ENCODE measurements at regions not wholly inside any gene's neighbourhood (a gene's known extent, or its start where the extent isn't known, plus 50 kb on each side); places are given as distances from the start of the nearest gene placed in this dataset.

- no peaks in the 10 kb centered on the region for H3K4me1 ChIP-seq (ENCODE audit: control insufficient read depth, insufficient read depth, low read length)
- H3K4me3 ChIP-seq (ENCODE audit: low read length) = no peak overlapping the region
- H3K27ac ChIP-seq (ENCODE audit: low read depth, low read length) = no peak overlapping the region
- H3K27me3 ChIP-seq (ENCODE audit: control insufficient read depth, insufficient read depth, low read length) = no peaks in the 10 kb centered on the region
- no peaks in the 10 kb centered on the region for H3K36me3 ChIP-seq (ENCODE audit: control insufficient read depth, insufficient read depth, low read length)
- H3K9ac ChIP-seq (ENCODE audit: low read length) = no peak overlapping the region
Observed at GRCh38 chr2:145350011-145350410, 830.1 kb upstream of the ZEB2 start.

- Histone ChIP-seq H3K27me3 (ENCODE audit: control insufficient read depth, insufficient read depth, low read length) (no peaks in the 10 kb centered on the region), H3K27ac (ENCODE audit: low read depth, low read length) (no peak overlapping the region), H3K4me1 (ENCODE audit: control insufficient read depth, insufficient read depth, low read length) (no peaks in the 10 kb centered on the region), H3K36me3 (ENCODE audit: control insufficient read depth, insufficient read depth, low read length) (no peaks in the 10 kb centered on the region), H3K4me3 (ENCODE audit: low read length) (no peak overlapping the region), H3K9ac (ENCODE audit: low read length) (no peak overlapping the region)
Observed at GRCh38 chr2:145344076-145344724, 824.3 kb upstream of the ZEB2 start.

- no peak overlapping the region for H3K27ac ChIP-seq (ENCODE audit: low read depth, low read length)
- H3K36me3 ChIP-seq (ENCODE audit: control insufficient read depth, insufficient read depth, low read length) = no peaks in the 10 kb centered on the region
- H3K4me1 ChIP-seq (ENCODE audit: control insufficient read depth, insufficient read depth, low read length) = no peaks in the 10 kb centered on the region
- H3K27me3 ChIP-seq (ENCODE audit: control insufficient read depth, insufficient read depth, low read length) = no peaks in the 10 kb centered on the region
- H3K4me3 ChIP-seq (ENCODE audit: low read length) = no peak overlapping the region
- no peak overlapping the region for H3K9ac ChIP-seq (ENCODE audit: low read length)
Observed at GRCh38 chr2:145343287-145343686, 823.4 kb upstream of the ZEB2 start.

GRCh38 chr2:145341536-145341935, 821.6 kb upstream of the ZEB2 start:
- Histone ChIP-seq H3K36me3 (ENCODE audit: control insufficient read depth, insufficient read depth, low read length) (no peaks in the 10 kb centered on the region), H3K27ac (ENCODE audit: low read depth, low read length) (no peak overlapping the region)

GRCh38 chr2:145339646-145340045, 819.7 kb upstream of the ZEB2 start:
- Histone ChIP-seq H3K9ac (ENCODE audit: low read length) (no peak overlapping the region), H3K27me3 (ENCODE audit: control insufficient read depth, insufficient read depth, low read length) (no peaks in the 10 kb centered on the region), H3K4me3 (ENCODE audit: low read length) (no peak overlapping the region), H3K36me3 (ENCODE audit: control insufficient read depth, insufficient read depth, low read length) (no peaks in the 10 kb centered on the region), H3K27ac (ENCODE audit: low read depth, low read length) (no peak overlapping the region), H3K4me1 (ENCODE audit: control insufficient read depth, insufficient read depth, low read length) (no peaks in the 10 kb centered on the region)

More at GRCh38 chr2:145341536-145341935, 821.6 kb upstream of the ZEB2 start:
- Histone ChIP-seq H3K27me3 (ENCODE audit: control insufficient read depth, insufficient read depth, low read length) (no peaks in the 10 kb centered on the region), H3K4me3 (ENCODE audit: low read length) (no peak overlapping the region), H3K9ac (ENCODE audit: low read length) (no peak overlapping the region), H3K4me1 (ENCODE audit: control insufficient read depth, insufficient read depth, low read length) (no peaks in the 10 kb centered on the region)

GRCh38 chr2:145332210-145332898, 812.4 kb upstream of the ZEB2 start:
- Histone ChIP-seq H3K9ac (ENCODE audit: low read length) (no peak overlapping the region), H3K27me3 (ENCODE audit: control insufficient read depth, insufficient read depth, low read length) (no peaks in the 10 kb centered on the region), H3K4me3 (ENCODE audit: low read length) (no peak overlapping the region), H3K4me1 (ENCODE audit: control insufficient read depth, insufficient read depth, low read length) (no peaks in the 10 kb centered on the region), H3K27ac (ENCODE audit: low read depth, low read length) (no peak overlapping the region), H3K36me3 (ENCODE audit: control insufficient read depth, insufficient read depth, low read length) (no peaks in the 10 kb centered on the region)

GRCh38 chr2:145329971-145330370, 810.1 kb upstream of the ZEB2 start:
- H3K36me3 ChIP-seq (ENCODE audit: control insufficient read depth, insufficient read depth, low read length) = no peaks in the 10 kb centered on the region
- H3K9ac ChIP-seq (ENCODE audit: low read length) = no peak overlapping the region
- H3K27me3 ChIP-seq (ENCODE audit: control insufficient read depth, insufficient read depth, low read length) = no peaks in the 10 kb centered on the region
- no peaks in the 10 kb centered on the region for H3K4me1 ChIP-seq (ENCODE audit: control insufficient read depth, insufficient read depth, low read length)
- no peak overlapping the region for H3K4me3 ChIP-seq (ENCODE audit: low read length)
- H3K27ac ChIP-seq (ENCODE audit: low read depth, low read length) = no peak overlapping the region

GRCh38 chr2:145325485-145325884, 805.6 kb upstream of the ZEB2 start:
- Histone ChIP-seq H3K27me3 (ENCODE audit: control insufficient read depth, insufficient read depth, low read length) (no peaks in the 10 kb centered on the region), H3K9ac (ENCODE audit: low read length) (no peak overlapping the region), H3K4me1 (ENCODE audit: control insufficient read depth, insufficient read depth, low read length) (no peaks in the 10 kb centered on the region), H3K36me3 (ENCODE audit: control insufficient read depth, insufficient read depth, low read length) (no peaks in the 10 kb centered on the region), H3K27ac (ENCODE audit: low read depth, low read length) (no peak overlapping the region), H3K4me3 (ENCODE audit: low read length) (no peak overlapping the region)

GRCh38 chr2:145324748-145325147, 804.8 kb upstream of the ZEB2 start:
- H3K4me1 ChIP-seq (ENCODE audit: control insufficient read depth, insufficient read depth, low read length) = no peaks in the 10 kb centered on the region
- H3K9ac ChIP-seq (ENCODE audit: low read length) = no peak overlapping the region
- H3K4me3 ChIP-seq (ENCODE audit: low read length) = no peak overlapping the region
- H3K27me3 ChIP-seq (ENCODE audit: control insufficient read depth, insufficient read depth, low read length) = no peaks in the 10 kb centered on the region
- no peaks in the 10 kb centered on the region for H3K36me3 ChIP-seq (ENCODE audit: control insufficient read depth, insufficient read depth, low read length)
- H3K27ac ChIP-seq (ENCODE audit: low read depth, low read length) = no peak overlapping the region

GRCh38 chr2:145323512-145323911, 803.6 kb upstream of the ZEB2 start:
- Histone ChIP-seq H3K4me3 (ENCODE audit: low read length) (no peak overlapping the region), H3K4me1 (ENCODE audit: control insufficient read depth, insufficient read depth, low read length) (no peaks in the 10 kb centered on the region), H3K27me3 (ENCODE audit: control insufficient read depth, insufficient read depth, low read length) (no peaks in the 10 kb centered on the region), H3K27ac (ENCODE audit: low read depth, low read length) (no peak overlapping the region), H3K36me3 (ENCODE audit: control insufficient read depth, insufficient read depth, low read length) (no peaks in the 10 kb centered on the region), H3K9ac (ENCODE audit: low read length) (no peak overlapping the region)

- Histone ChIP-seq H3K4me3 (ENCODE audit: low read length) (no peak overlapping the region), H3K36me3 (ENCODE audit: control insufficient read depth, insufficient read depth, low read length) (no peaks in the 10 kb centered on the region), H3K9ac (ENCODE audit: low read length) (no peak overlapping the region), H3K27me3 (ENCODE audit: control insufficient read depth, insufficient read depth, low read length) (no peaks in the 10 kb centered on the region), H3K4me1 (ENCODE audit: control insufficient read depth, insufficient read depth, low read length) (no peaks in the 10 kb centered on the region), H3K27ac (ENCODE audit: low read depth, low read length) (no peak overlapping the region)
Observed at GRCh38 chr2:145321344-145321743, 801.4 kb upstream of the ZEB2 start.

- Histone ChIP-seq H3K9ac (ENCODE audit: low read length) (no peak overlapping the region), H3K4me3 (ENCODE audit: low read length) (no peak overlapping the region), H3K36me3 (ENCODE audit: control insufficient read depth, insufficient read depth, low read length) (no peaks in the 10 kb centered on the region), H3K27me3 (ENCODE audit: control insufficient read depth, insufficient read depth, low read length) (no peaks in the 10 kb centered on the region), H3K4me1 (ENCODE audit: control insufficient read depth, insufficient read depth, low read length) (no peaks in the 10 kb centered on the region), H3K27ac (ENCODE audit: low read depth, low read length) (no peak overlapping the region)
Observed at GRCh38 chr2:145316496-145316895, 796.6 kb upstream of the ZEB2 start.

GRCh38 chr2:145315053-145315452, 795.1 kb upstream of the ZEB2 start:
- no peaks in the 10 kb centered on the region for H3K36me3 ChIP-seq (ENCODE audit: control insufficient read depth, insufficient read depth, low read length)
- H3K27me3 ChIP-seq (ENCODE audit: control insufficient read depth, insufficient read depth, low read length) = no peaks in the 10 kb centered on the region
- no peak overlapping the region for H3K4me3 ChIP-seq (ENCODE audit: low read length)
- no peak overlapping the region for H3K27ac ChIP-seq (ENCODE audit: low read depth, low read length)
- no peak overlapping the region for H3K9ac ChIP-seq (ENCODE audit: low read length)
- H3K4me1 ChIP-seq (ENCODE audit: control insufficient read depth, insufficient read depth, low read length) = no peaks in the 10 kb centered on the region

Measured in rectal smooth muscle tissue (tissue), 1 donor.